ENCODE measurements at regions not wholly inside any gene's neighbourhood (a gene's known extent, or its start where the extent isn't known, plus 50 kb on each side); places are given as distances from the start of the nearest gene placed in this dataset.

GRCh38 chr2:126241411-126241810, 414.5 kb upstream of the GYPC start:
- TF ChIP-seq, protein P1, sequence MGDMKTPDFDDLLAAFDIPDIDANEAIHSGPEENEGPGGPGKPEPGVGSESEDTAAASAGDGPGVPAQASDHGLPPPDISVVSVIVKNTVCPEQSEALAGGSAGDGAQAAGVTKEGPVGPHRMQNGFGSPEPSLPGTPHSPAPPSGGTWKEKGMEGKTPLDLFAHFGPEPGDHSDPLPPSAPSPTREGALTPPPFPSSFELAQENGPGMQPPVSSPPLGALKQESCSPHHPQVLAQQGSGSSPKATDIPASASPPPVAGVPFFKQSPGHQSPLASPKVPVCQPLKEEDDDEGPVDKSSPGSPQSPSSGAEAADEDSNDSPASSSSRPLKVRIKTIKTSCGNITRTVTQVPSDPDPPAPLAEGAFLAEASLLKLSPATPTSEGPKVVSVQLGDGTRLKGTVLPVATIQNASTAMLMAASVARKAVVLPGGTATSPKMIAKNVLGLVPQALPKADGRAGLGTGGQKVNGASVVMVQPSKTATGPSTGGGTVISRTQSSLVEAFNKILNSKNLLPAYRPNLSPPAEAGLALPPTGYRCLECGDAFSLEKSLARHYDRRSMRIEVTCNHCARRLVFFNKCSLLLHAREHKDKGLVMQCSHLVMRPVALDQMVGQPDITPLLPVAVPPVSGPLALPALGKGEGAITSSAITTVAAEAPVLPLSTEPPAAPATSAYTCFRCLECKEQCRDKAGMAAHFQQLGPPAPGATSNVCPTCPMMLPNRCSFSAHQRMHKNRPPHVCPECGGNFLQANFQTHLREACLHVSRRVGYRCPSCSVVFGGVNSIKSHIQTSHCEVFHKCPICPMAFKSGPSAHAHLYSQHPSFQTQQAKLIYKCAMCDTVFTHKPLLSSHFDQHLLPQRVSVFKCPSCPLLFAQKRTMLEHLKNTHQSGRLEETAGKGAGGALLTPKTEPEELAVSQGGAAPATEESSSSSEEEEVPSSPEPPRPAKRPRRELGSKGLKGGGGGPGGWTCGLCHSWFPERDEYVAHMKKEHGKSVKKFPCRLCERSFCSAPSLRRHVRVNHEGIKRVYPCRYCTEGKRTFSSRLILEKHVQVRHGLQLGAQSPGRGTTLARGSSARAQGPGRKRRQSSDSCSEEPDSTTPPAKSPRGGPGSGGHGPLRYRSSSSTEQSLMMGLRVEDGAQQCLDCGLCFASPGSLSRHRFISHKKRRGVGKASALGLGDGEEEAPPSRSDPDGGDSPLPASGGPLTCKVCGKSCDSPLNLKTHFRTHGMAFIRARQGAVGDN (IDR thresholded peaks at IDR 0.05): no peak
- TF ChIP-seq YY1 (IDR thresholded peaks at IDR 0.05; ENCODE audit: low read depth, low read length) (no peak), SP1 (IDR thresholded peaks at IDR 0.05; ENCODE audit: low read depth, low read length) (no peak)

Measured in GM12878 (cell line).